HG02852 (cell line): ENCODE measurements at regions not wholly inside any gene's neighbourhood (a gene's known extent, or its start where the extent isn't known, plus 50 kb on each side); places are given as distances from the start of the nearest gene placed in this dataset.
"Not testable (repeated sequence)": the region's sequence is repeated elsewhere in the genome, so short reads cannot be mapped to it uniquely, and the experiment has no call there.

Experiments used
- ATAC-seq: cut with Tn5 transposase; IDR thresholded peaks from one replicate; pipeline ENCODE4 v1.9.1; 2021; ENCODE audit warnings: mild to moderate bottlenecking, moderate library complexity; ENCODE audit not compliant: unreplicated experiment

- ATAC-seq = no peak
These were observed 60.1 kb upstream of the FAM171A1 start for GRCh38 chr10:15430969-15431771.

GRCh38 chr10:15428681-15429080 lies 57.6 kb upstream of the FAM171A1 start:
- no peak for ATAC-seq

GRCh38 chr10:15427843-15428414 lies 56.8 kb upstream of the FAM171A1 start:
- no peak for ATAC-seq

DNA sequence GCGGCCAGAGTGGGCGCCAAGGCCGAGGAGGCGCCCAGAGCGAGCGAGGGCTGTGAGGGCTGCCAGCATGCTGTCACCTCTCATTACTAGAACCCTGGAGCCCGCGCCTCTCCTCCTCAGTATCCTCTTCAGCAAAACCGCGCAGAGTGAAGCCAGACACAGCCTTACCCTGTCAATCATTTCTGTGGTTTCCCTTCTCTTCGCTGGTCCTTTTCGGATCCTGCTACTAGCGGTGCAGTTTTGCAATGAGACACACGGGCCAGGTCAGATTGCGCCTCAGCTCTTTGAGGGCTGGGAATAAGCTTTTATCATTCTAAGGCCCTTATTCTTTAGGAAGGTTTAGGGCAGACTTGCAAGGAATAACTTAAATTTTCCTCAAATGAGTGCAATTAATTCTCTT lies 55.5 kb upstream of the FAM171A1 start:
- ATAC-seq = no peak

DNA sequence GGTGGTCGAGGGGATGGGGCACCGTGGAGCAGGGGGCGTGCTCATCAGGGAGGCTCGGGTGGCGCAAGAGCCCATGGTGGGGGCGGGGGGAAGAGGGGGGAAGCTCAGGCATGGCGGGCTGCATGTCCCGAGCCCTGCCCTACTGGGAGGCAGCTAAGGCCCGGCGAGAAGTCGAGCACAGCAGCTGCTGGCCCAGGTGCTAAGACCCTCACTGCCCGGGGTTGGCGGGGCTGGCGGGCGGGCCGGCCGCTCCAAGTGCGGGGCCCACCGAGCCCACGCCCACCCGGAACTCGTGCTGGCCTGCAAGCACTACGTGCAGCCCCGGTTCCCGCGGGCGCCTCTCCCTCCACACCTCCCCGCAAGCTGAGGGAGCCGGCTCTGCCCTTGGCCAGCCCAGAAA lies 55.0 kb upstream of the FAM171A1 start:
- no peak for ATAC-seq

- not testable (repeated sequence) for ATAC-seq
These were observed 50.8 kb upstream of the FAM171A1 start for GRCh38 chr10:15421875-15422274.
